ENCODE measurements at regions not wholly inside any gene's neighbourhood (a gene's known extent, or its start where the extent isn't known, plus 50 kb on each side); places are given as distances from the start of the nearest gene placed in this dataset.

- H3K56ac ChIP-seq (replicated peaks; ENCODE audit: insufficient read length, low read depth, low read length) = no peak overlapping the region
- ChIA-PET CTCF (ENCODE audit: partially characterized antibody) (interaction anchor here (0.8 to 1.3 kb wide), 3 partner anchors 31 to 157 kb away, joined by 3 to 7 read pairs (median 4); no protein-coding TSS in a partner anchor), POLR2A (ENCODE audit: partially characterized antibody) (no interaction called here)
- H2BK20ac ChIP-seq (ENCODE audit: low read length) = no peak overlapping the region
- H4K20me1 ChIP-seq (replicated peaks in 1 of 2; ENCODE audit: control insufficient read depth in 1 of 2, insufficient read depth in 2 of 2, low read length in 2 of 2) = no peaks in the 10 kb centered on the region
- no peak overlapping the region for H3K4me2 ChIP-seq (ENCODE audit: insufficient read depth in 1 of 2, low read depth in 2 of 2, low read length in 2 of 2)
- 79% methylated on average over 4 of the region's 4 CpGs; no CpG with 5 or more reads in 1 of the 2 experiments for WGBS, 2 experiments (ENCODE audit: extremely low coverage in 1 of 2, insufficient coverage in 1 of 2, insufficient read length in 1 of 2, insufficient replicate concordance in 2 of 2, low coverage in 1 of 2, low lambda C conversion rate in 2 of 2, missing lambda C conversion rate in 1 of 2)
- DNase-seq (ENCODE audit: low read depth in 1 of 2, low spot score in 2 of 2) (no peak), FAIRE-seq (no peak)
- no peaks in the 10 kb centered on the region for H3K23me2 ChIP-seq (ENCODE audit: low read depth, low read length)
- H2BK15ac ChIP-seq (ENCODE audit: low read length) = no peak overlapping the region
- no peak overlapping the region for H4K91ac ChIP-seq (replicated peaks; ENCODE audit: insufficient read length, low read length)
- H3K4me1 ChIP-seq (replicated peaks in 1 of 4; ENCODE audit: control insufficient read depth in 3 of 4, insufficient read depth in 4 of 4, low read length in 3 of 4) = no peaks in the 10 kb centered on the region
- no peaks in the 10 kb centered on the region for H3K36me3 ChIP-seq (ENCODE audit: control insufficient read depth in 2 of 4, insufficient read depth in 4 of 4, low read length in 3 of 4)
- H3K27ac ChIP-seq (ENCODE audit: low read depth, low read length) = no peak overlapping the region
- no peak overlapping the region for H2AFZ ChIP-seq (ENCODE audit: low read length)
- no peak overlapping the region for H3K14ac ChIP-seq (ENCODE audit: insufficient read length)
- TF ChIP-seq GTF2F1 (IDR thresholded peaks at IDR 0.05; ENCODE audit: borderline replicate concordance, low read depth, low read length) (no peak), BRCA1 (IDR thresholded peaks at IDR 0.05; ENCODE audit: low read depth, low read length) (no peak), PHF8 (conservative IDR thresholded peaks at IDR 0.05; ENCODE audit: low read depth, low read length) (no peak), RNF2 (IDR thresholded peaks at IDR 0.05; ENCODE audit: borderline replicate concordance, low read depth, low read length, missing control alignments, poor library complexity, severe bottlenecking) (no peak), SIRT6 (IDR thresholded peaks at IDR 0.05; ENCODE audit: low read length) (no peak), SIN3A (conservative IDR thresholded peaks at IDR 0.05 in 1 of 2, IDR thresholded peaks at IDR 0.05 in 1 of 2; ENCODE audit: low read depth in 1 of 2, low read length in 2 of 2) (no peak)
- no peaks in the 10 kb centered on the region for H3K79me2 ChIP-seq (ENCODE audit: control insufficient read depth in 1 of 2, insufficient read depth in 2 of 2, low read length in 2 of 2)
- H4K8ac ChIP-seq (ENCODE audit: extremely low read depth, insufficient read depth, low read length) = no peak overlapping the region
- no peaks in the 10 kb centered on the region for H3K9me3 ChIP-seq (ENCODE audit: insufficient read depth in 2 of 2, low read depth in 1 of 2, low read length in 1 of 2)
- H3K4me3 ChIP-seq (ENCODE audit: extremely low read depth in 1 of 4, insufficient read depth in 2 of 4, low read depth in 3 of 4, low read length in 4 of 4) = no peak overlapping the region
- no peak overlapping the region for H3K23ac ChIP-seq (ENCODE audit: insufficient read length)
- H3K79me1 ChIP-seq (ENCODE audit: low read depth, low read length) = no peaks in the 10 kb centered on the region
- H2BK120ac ChIP-seq (replicated peaks; ENCODE audit: low read depth, low read length) = no peak overlapping the region
- H3K18ac ChIP-seq (ENCODE audit: extremely low read depth, low read length) = no peak overlapping the region
- H4K5ac ChIP-seq (ENCODE audit: insufficient read length, low read depth, low read length) = no peak overlapping the region
- no peak overlapping the region for H2BK12ac ChIP-seq (ENCODE audit: low read depth, low read length)
- H2AK5ac ChIP-seq (ENCODE audit: low read depth, low read length) = no peak overlapping the region
- H3K4ac ChIP-seq (replicated peaks; ENCODE audit: insufficient read length, low read depth, low read length) = no peak overlapping the region
- no peak overlapping the region for H3K9ac ChIP-seq (replicated peaks in 1 of 4; ENCODE audit: extremely low read depth in 1 of 4, low read depth in 3 of 4, low read length in 3 of 4)
- no peaks in the 10 kb centered on the region for H3K27me3 ChIP-seq (replicated peaks in 1 of 4; ENCODE audit: control insufficient read depth in 3 of 4, extremely low read depth in 1 of 4, insufficient read depth in 3 of 4, low read length in 3 of 4)
- no peak overlapping the region for H2BK5ac ChIP-seq (ENCODE audit: low read depth, low read length)
Observed at GRCh38 chr2:10989151-10989550, 77.4 kb downstream of the KCNF1 start.

All from H1 (cell line).